ENCODE measurements at regions not wholly inside any gene's neighbourhood (a gene's known extent, or its start where the extent isn't known, plus 50 kb on each side); places are given as distances from the start of the nearest gene placed in this dataset.

- Histone ChIP-seq H3K9me3 (ENCODE audit: insufficient read depth, low read depth, low read length) (no peaks in the 10 kb centered on the region), H4K20me1 (ENCODE audit: insufficient read depth, low read length) (no peaks in the 10 kb centered on the region), H3K27me3 (ENCODE audit: insufficient read depth, low read length) (no peaks in the 10 kb centered on the region), H3K4me3 (ENCODE audit: insufficient read depth, low read depth, low read length) (no peak overlapping the region), H2AFZ (ENCODE audit: low read depth, low read length) (no peak overlapping the region), H3K79me2 (ENCODE audit: insufficient read depth, low read length) (no peaks in the 10 kb centered on the region), H3K27ac (ENCODE audit: low read depth, low read length) (no peak overlapping the region), H3K4me2 (ENCODE audit: low read length) (no peak overlapping the region), H3K9ac (ENCODE audit: low read length) (no peak overlapping the region), H3K36me3 (ENCODE audit: insufficient read depth, low read length) (no peaks in the 10 kb centered on the region), H3K4me1 (ENCODE audit: insufficient read depth, low read length) (peaks cover 7% of the 10 kb centered on the region)
- DNase-seq (ENCODE audit: low read depth) (no peak), FAIRE-seq (no peak)
- no peaks in the 10 kb centered on the region for H3K36me3 Mint-ChIP-seq (ENCODE audit: low read depth, unreplicated experiment)
- H3K27me3 Mint-ChIP-seq (ENCODE audit: low read depth, unreplicated experiment) = no peaks in the 10 kb centered on the region
- H3K4me3 Mint-ChIP-seq (ENCODE audit: unreplicated experiment) = no peak overlapping the region
- H3K4me1 Mint-ChIP-seq (ENCODE audit: low read depth, unreplicated experiment) = peaks cover 21% of the 10 kb centered on the region
- no peaks in the 10 kb centered on the region for H3K9me3 Mint-ChIP-seq (ENCODE audit: unreplicated experiment)
- peak overlapping the region; percentile 7 for H3K27ac Mint-ChIP-seq (ENCODE audit: unreplicated experiment)
- TF ChIP-seq CTCF (IDR thresholded peaks at IDR 0.05; ENCODE audit: insufficient read depth, low read depth, low read length) (no peak), EZH2 (IDR thresholded peaks at IDR 0.05; ENCODE audit: insufficient read depth, low read length) (no peak)
Observed at GRCh38 chr9:79378107-79378506, 193.7 kb upstream of the TLE4 start.

GRCh38 chr9:79382044-79382443, 189.7 kb upstream of the TLE4 start:
- FAIRE-seq (no peak), DNase-seq (ENCODE audit: low read depth) (no peak)
- H3K4me2 ChIP-seq (ENCODE audit: low read length) = no peak overlapping the region
- H3K36me3 Mint-ChIP-seq (ENCODE audit: low read depth, unreplicated experiment) = no peaks in the 10 kb centered on the region
- H3K27me3 Mint-ChIP-seq (ENCODE audit: low read depth, unreplicated experiment) = no peaks in the 10 kb centered on the region
- no peak overlapping the region for H2AFZ ChIP-seq (ENCODE audit: low read depth, low read length)
- no peak overlapping the region for H3K9ac ChIP-seq (ENCODE audit: low read length)
- H3K4me1 Mint-ChIP-seq (ENCODE audit: low read depth, unreplicated experiment) = peaks cover 30% of the 10 kb centered on the region
- no peaks in the 10 kb centered on the region for H3K36me3 ChIP-seq (ENCODE audit: insufficient read depth, low read length)
- H3K27ac ChIP-seq (ENCODE audit: low read depth, low read length) = no peak overlapping the region
- no peaks in the 10 kb centered on the region for H3K9me3 Mint-ChIP-seq (ENCODE audit: unreplicated experiment)
- no peaks in the 10 kb centered on the region for H3K9me3 ChIP-seq (ENCODE audit: insufficient read depth, low read depth, low read length)
- no peaks in the 10 kb centered on the region for H4K20me1 ChIP-seq (ENCODE audit: insufficient read depth, low read length)
- no peaks in the 10 kb centered on the region for H3K79me2 ChIP-seq (ENCODE audit: insufficient read depth, low read length)
- no peak overlapping the region for H3K27ac Mint-ChIP-seq (ENCODE audit: unreplicated experiment)
- H3K27me3 ChIP-seq (ENCODE audit: insufficient read depth, low read length) = no peaks in the 10 kb centered on the region
- no peak overlapping the region for H3K4me3 Mint-ChIP-seq (ENCODE audit: unreplicated experiment)
- H3K4me1 ChIP-seq (ENCODE audit: insufficient read depth, low read length) = peaks cover 14% of the 10 kb centered on the region
- no peak overlapping the region for H3K4me3 ChIP-seq (ENCODE audit: insufficient read depth, low read depth, low read length)
- TF ChIP-seq EZH2 (IDR thresholded peaks at IDR 0.05; ENCODE audit: insufficient read depth, low read length) (no peak), CTCF (IDR thresholded peaks at IDR 0.05; ENCODE audit: insufficient read depth, low read depth, low read length) (no peak)

DNA sequence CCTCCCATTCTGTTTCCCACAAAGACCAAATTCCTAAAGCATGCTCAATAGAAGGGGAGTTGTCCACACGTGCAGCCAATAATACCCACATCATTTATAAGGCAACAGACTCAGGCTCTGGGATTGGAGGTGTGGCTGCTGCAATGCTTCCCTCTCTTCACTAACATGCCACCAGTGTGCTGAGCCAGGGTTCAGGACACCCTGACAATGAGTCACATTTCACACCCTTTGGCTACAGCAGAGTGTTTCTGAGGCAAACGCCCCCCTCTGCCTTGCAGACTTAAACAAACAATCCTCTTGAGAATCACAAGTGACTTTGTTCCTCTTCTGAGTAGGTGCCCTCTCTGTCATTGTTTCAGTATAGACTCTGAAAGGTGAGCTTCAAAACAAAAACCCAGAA, 189.3 kb upstream of the TLE4 start:
- H2AFZ ChIP-seq (ENCODE audit: low read depth, low read length) = no peak overlapping the region
- DNase-seq (ENCODE audit: low read depth) (peak; percentile 72), FAIRE-seq (no peak)
- H3K9me3 ChIP-seq (ENCODE audit: insufficient read depth, low read depth, low read length) = no peaks in the 10 kb centered on the region
- H3K4me2 ChIP-seq (ENCODE audit: low read length) = no peak overlapping the region
- Mint-ChIP-seq H3K9me3 (ENCODE audit: unreplicated experiment) (no peaks in the 10 kb centered on the region), H3K27me3 (ENCODE audit: low read depth, unreplicated experiment) (no peaks in the 10 kb centered on the region), H3K4me3 (ENCODE audit: unreplicated experiment) (no peak overlapping the region), H3K27ac (ENCODE audit: unreplicated experiment) (no peak overlapping the region), H3K36me3 (ENCODE audit: low read depth, unreplicated experiment) (no peaks in the 10 kb centered on the region), H3K4me1 (ENCODE audit: low read depth, unreplicated experiment) (peaks cover 29% of the 10 kb centered on the region)
- no peaks in the 10 kb centered on the region for H4K20me1 ChIP-seq (ENCODE audit: insufficient read depth, low read length)
- H3K36me3 ChIP-seq (ENCODE audit: insufficient read depth, low read length) = no peaks in the 10 kb centered on the region
- H3K4me1 ChIP-seq (ENCODE audit: insufficient read depth, low read length) = peaks cover 14% of the 10 kb centered on the region
- no peak overlapping the region for H3K4me3 ChIP-seq (ENCODE audit: insufficient read depth, low read depth, low read length)
- TF ChIP-seq EZH2 (IDR thresholded peaks at IDR 0.05; ENCODE audit: insufficient read depth, low read length) = no peak
- no peak for TF ChIP-seq CTCF (IDR thresholded peaks at IDR 0.05; ENCODE audit: insufficient read depth, low read depth, low read length)
- H3K9ac ChIP-seq (ENCODE audit: low read length) = no peak overlapping the region
- H3K27ac ChIP-seq (ENCODE audit: low read depth, low read length) = no peak overlapping the region
- no peaks in the 10 kb centered on the region for H3K79me2 ChIP-seq (ENCODE audit: insufficient read depth, low read length)
- no peaks in the 10 kb centered on the region for H3K27me3 ChIP-seq (ENCODE audit: insufficient read depth, low read length)

Data from astrocyte (in vitro differentiated cells and primary cell).